DOHH2 (cell line): ENCODE measurements at regions not wholly inside any gene's neighbourhood (a gene's known extent, or its start where the extent isn't known, plus 50 kb on each side); places are given as distances from the start of the nearest gene placed in this dataset.

ENCODE experiments used
- H3F3A ChIP-seq: fragments of 200-600 bp; sonication (generic), shearing (Covaris generic); 2 replicates; pipeline ENCODE4 v1.6.0; 2016; ENCODE audit warnings: antibody characterized with exemption, mild to moderate bottlenecking; ENCODE audit not compliant: control insufficient read depth, insufficient read depth
- H3K27ac ChIP-seq: fragments of 200-600 bp; sonication (generic); 2 replicates; pipeline ENCODE4 v1.5.1; 2014; ENCODE audit warnings: low read depth, mild to moderate bottlenecking, low read length, moderate library complexity
- H3K27me3 ChIP-seq: fragments of 200-600 bp; sonication (generic); 2 replicates; pipeline ENCODE4 v1.6.1; 2014; ENCODE audit warnings: mild to moderate bottlenecking, low read length, mixed read lengths; ENCODE audit not compliant: control insufficient read depth
- H3K36me3 ChIP-seq: fragments of 200-600 bp; sonication (generic); 2 replicates; pipeline ENCODE4 v1.6.1; 2014; ENCODE audit warnings: mild to moderate bottlenecking, low read length, moderate library complexity, mixed read lengths; ENCODE audit not compliant: control insufficient read depth
- H3K4me1 ChIP-seq: fragments of 200-600 bp; sonication (generic); 2 replicates; pipeline ENCODE4 v1.6.1; 2014; ENCODE audit warnings: mild to moderate bottlenecking, low read length, mixed read lengths; ENCODE audit not compliant: control insufficient read depth
- H3K4me2 ChIP-seq: fragments of 200-600 bp; sonication (generic); 2 replicates; pipeline ENCODE4 v1.6.0; 2014; ENCODE audit warnings: mild to moderate bottlenecking, low read length, moderate library complexity
- H3K4me3 ChIP-seq: fragments of 200-600 bp; sonication (generic); 2 replicates; pipeline ENCODE4 v1.5.1; 2014; ENCODE audit warnings: mild to moderate bottlenecking, low read length, mixed read lengths
- H3K79me2 ChIP-seq: fragments of 200-600 bp; sonication (generic); 2 replicates; pipeline ENCODE4 v1.6.1; 2014; ENCODE audit warnings: mild to moderate bottlenecking, low read length, mixed read lengths; ENCODE audit not compliant: control insufficient read depth
- H3K9me2 ChIP-seq: fragments of 200-600 bp; sonication (generic); replicated peaks from 2 replicates; pipeline ENCODE4 v1.6.1; 2014; ENCODE audit warnings: mild to moderate bottlenecking, low read length, mixed read lengths; ENCODE audit not compliant: control insufficient read depth
- H3K9me3 ChIP-seq: fragments of 200-600 bp; sonication (generic); 2 replicates; pipeline ENCODE4 v1.6.1; 2014; ENCODE audit warnings: antibody characterized with exemption, low read length, mixed read lengths; ENCODE audit not compliant: control insufficient read depth, insufficient read depth
- H4K20me1 ChIP-seq: fragments of 200-600 bp; sonication (generic); 2 replicates; pipeline ENCODE4 v1.6.0; 2014; ENCODE audit warnings: low read depth, mild to moderate bottlenecking, antibody characterized with exemption, low read length, moderate library complexity; ENCODE audit not compliant: control insufficient read depth, insufficient read depth
- CTCF ChIP-seq: fragments of 200-600 bp; sonication (generic); IDR thresholded peaks from one replicate; pipeline ENCODE4 v1.5.1; 2014; ENCODE audit warnings: antibody characterized with exemption, mild to moderate bottlenecking, low read depth, low read length; ENCODE audit not compliant: poor library complexity, severe bottlenecking
- EZH2phosphoT487 ChIP-seq: fragments of 200-600 bp; sonication (generic); IDR thresholded peaks from 2 replicates; pipeline ENCODE4 v1.6.1; 2017; ENCODE audit warnings: borderline replicate concordance, mild to moderate bottlenecking, antibody characterized with exemption, low read length, moderate library complexity, mixed read lengths

GRCh38 chr11:109480251-109480650, 58.3 kb downstream of the C11orf87 start:
- Histone ChIP-seq H3F3A (no peaks in the 10 kb centered on the region), H3K9me2 (no peaks in the 10 kb centered on the region), H3K27me3 (no peaks in the 10 kb centered on the region), H3K4me2 (no peak overlapping the region), H3K9me3 (no peaks in the 10 kb centered on the region), H3K27ac (no peak overlapping the region), H3K79me2 (no peaks in the 10 kb centered on the region), H3K36me3 (no peaks in the 10 kb centered on the region), H3K4me3 (no peak overlapping the region), H3K4me1 (no peaks in the 10 kb centered on the region), H4K20me1 (no peaks in the 10 kb centered on the region)
- TF ChIP-seq CTCF (no peak), EZH2phosphoT487 (no peak)

- H3F3A ChIP-seq = no peaks in the 10 kb centered on the region
- H3K9me3 ChIP-seq = no peaks in the 10 kb centered on the region
- no peak overlapping the region for H3K4me3 ChIP-seq
- H4K20me1 ChIP-seq = no peaks in the 10 kb centered on the region
- H3K36me3 ChIP-seq = no peaks in the 10 kb centered on the region
- H3K4me2 ChIP-seq = no peak overlapping the region
- H3K27me3 ChIP-seq = no peaks in the 10 kb centered on the region
- no peaks in the 10 kb centered on the region for H3K4me1 ChIP-seq
- H3K27ac ChIP-seq = no peak overlapping the region
- H3K9me2 ChIP-seq = no peaks in the 10 kb centered on the region
- TF ChIP-seq CTCF (no peak), EZH2phosphoT487 (no peak)
- no peaks in the 10 kb centered on the region for H3K79me2 ChIP-seq
Observed at GRCh38 chr11:109486129-109486528, 64.1 kb downstream of the C11orf87 start.

GRCh38 chr11:109490953-109491635, 69.1 kb downstream of the C11orf87 start:
- no peaks in the 10 kb centered on the region for H3F3A ChIP-seq
- H3K27me3 ChIP-seq = no peaks in the 10 kb centered on the region
- no peaks in the 10 kb centered on the region for H3K9me2 ChIP-seq
- H4K20me1 ChIP-seq = no peaks in the 10 kb centered on the region
- H3K4me2 ChIP-seq = no peak overlapping the region
- no peaks in the 10 kb centered on the region for H3K79me2 ChIP-seq
- no peaks in the 10 kb centered on the region for H3K9me3 ChIP-seq
- no peaks in the 10 kb centered on the region for H3K36me3 ChIP-seq
- no peak overlapping the region for H3K27ac ChIP-seq
- no peak for TF ChIP-seq EZH2phosphoT487
- no peak for TF ChIP-seq CTCF
- no peak overlapping the region for H3K4me3 ChIP-seq
- no peaks in the 10 kb centered on the region for H3K4me1 ChIP-seq

- Histone ChIP-seq H3K36me3 (no peaks in the 10 kb centered on the region), H3K27me3 (no peaks in the 10 kb centered on the region), H3K9me2 (no peaks in the 10 kb centered on the region), H3K79me2 (no peaks in the 10 kb centered on the region), H3K4me1 (no peaks in the 10 kb centered on the region), H3K27ac (no peak overlapping the region), H3K9me3 (no peaks in the 10 kb centered on the region), H3K4me3 (no peak overlapping the region), H3F3A (no peaks in the 10 kb centered on the region), H4K20me1 (no peaks in the 10 kb centered on the region), H3K4me2 (no peak overlapping the region)
- TF ChIP-seq EZH2phosphoT487 (no peak), CTCF (no peak)
Observed at GRCh38 chr11:109506115-109506514, 84.1 kb downstream of the C11orf87 start.
